DOHH2 (cell line): ENCODE measurements at regions not wholly inside any gene's neighbourhood (a gene's known extent, or its start where the extent isn't known, plus 50 kb on each side); places are given as distances from the start of the nearest gene placed in this dataset.

Source experiments
- CTCF ChIP-seq: fragments of 200-600 bp; sonication (generic); IDR thresholded peaks from one replicate; pipeline ENCODE4 v1.5.1; 2014; ENCODE audit warnings: antibody characterized with exemption, mild to moderate bottlenecking, low read depth, low read length; ENCODE audit not compliant: poor library complexity, severe bottlenecking
- EZH2phosphoT487 ChIP-seq: fragments of 200-600 bp; sonication (generic); IDR thresholded peaks from 2 replicates; pipeline ENCODE4 v1.6.1; 2017; ENCODE audit warnings: borderline replicate concordance, mild to moderate bottlenecking, antibody characterized with exemption, low read length, moderate library complexity, mixed read lengths

- no peak for TF ChIP-seq CTCF
- no peak for TF ChIP-seq EZH2phosphoT487
Measured at GRCh38 chr4:163852246-163852645, 357.8 kb downstream of the TMA16 start.
